Astrocyte of the cerebellum (primary cell): ENCODE measurements at regions not wholly inside any gene's neighbourhood (a gene's known extent, or its start where the extent isn't known, plus 50 kb on each side); places are given as distances from the start of the nearest gene placed in this dataset.

ENCODE experiments used
- DNase-seq: peaks from one replicate; pipeline ENCODE4 v3.0.0-alpha.2; 2011; ENCODE audit warnings: low read depth
- H3K4me3 ChIP-seq: 2 replicates; pipeline ENCODE4 v1.5.1; 2011; ENCODE audit warnings: mild to moderate bottlenecking, low read depth, low read length, moderate library complexity
- in situ Hi-C: cut with HindIII; loops from 2 replicates; pipeline ENCODE4 v1.10.0; 2017; ENCODE audit warnings: low sequenced_read_pairs
- TF ChIP-seq, protein P1 (sequence below): IDR thresholded peaks from 2 replicates; pipeline ENCODE4 v1.5.1; 2012; ENCODE audit warnings: low read length, low read depth, moderate library complexity, mild to moderate bottlenecking; ENCODE audit errors: missing control alignments

DNA sequence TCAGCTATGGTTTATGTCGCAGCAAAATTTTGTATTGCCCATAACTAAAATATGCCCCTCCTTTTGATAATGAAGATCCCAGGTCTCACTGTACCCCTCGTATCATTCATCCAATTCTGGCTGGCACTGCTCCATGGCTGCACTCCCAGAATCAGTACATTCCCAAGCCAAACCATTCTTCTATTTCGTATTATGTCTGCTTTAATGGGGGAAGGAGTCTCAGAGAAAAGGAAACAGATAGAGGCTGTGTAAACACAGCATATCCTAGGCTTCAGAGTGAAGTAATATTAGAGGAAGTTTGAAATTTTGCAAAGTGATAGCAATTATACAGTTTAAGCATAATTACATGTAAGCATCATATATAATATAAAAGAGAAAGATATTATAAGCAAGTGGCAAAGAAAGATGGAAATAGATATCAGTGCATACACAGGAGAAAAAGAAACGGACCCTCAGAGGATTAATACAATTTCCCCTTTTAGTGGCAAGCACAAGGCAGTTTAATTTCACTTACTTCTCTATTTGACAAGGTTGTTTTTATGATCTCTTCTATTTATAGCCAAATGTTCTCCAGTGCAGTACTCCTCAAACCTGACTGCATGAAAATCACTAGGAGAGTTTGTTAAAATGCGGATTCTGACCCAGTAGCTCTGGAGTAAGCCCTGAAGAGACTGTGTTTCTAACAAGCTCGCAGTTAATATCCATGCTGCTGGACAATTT is 56.5 kb upstream of the TENT5A start:
- in situ Hi-C loops, result no loop called here
- no peak for DNase-seq
- TF ChIP-seq, protein P1, sequence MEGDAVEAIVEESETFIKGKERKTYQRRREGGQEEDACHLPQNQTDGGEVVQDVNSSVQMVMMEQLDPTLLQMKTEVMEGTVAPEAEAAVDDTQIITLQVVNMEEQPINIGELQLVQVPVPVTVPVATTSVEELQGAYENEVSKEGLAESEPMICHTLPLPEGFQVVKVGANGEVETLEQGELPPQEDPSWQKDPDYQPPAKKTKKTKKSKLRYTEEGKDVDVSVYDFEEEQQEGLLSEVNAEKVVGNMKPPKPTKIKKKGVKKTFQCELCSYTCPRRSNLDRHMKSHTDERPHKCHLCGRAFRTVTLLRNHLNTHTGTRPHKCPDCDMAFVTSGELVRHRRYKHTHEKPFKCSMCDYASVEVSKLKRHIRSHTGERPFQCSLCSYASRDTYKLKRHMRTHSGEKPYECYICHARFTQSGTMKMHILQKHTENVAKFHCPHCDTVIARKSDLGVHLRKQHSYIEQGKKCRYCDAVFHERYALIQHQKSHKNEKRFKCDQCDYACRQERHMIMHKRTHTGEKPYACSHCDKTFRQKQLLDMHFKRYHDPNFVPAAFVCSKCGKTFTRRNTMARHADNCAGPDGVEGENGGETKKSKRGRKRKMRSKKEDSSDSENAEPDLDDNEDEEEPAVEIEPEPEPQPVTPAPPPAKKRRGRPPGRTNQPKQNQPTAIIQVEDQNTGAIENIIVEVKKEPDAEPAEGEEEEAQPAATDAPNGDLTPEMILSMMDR, result no peak
- no peak overlapping the region for H3K4me3 ChIP-seq

DNA sequence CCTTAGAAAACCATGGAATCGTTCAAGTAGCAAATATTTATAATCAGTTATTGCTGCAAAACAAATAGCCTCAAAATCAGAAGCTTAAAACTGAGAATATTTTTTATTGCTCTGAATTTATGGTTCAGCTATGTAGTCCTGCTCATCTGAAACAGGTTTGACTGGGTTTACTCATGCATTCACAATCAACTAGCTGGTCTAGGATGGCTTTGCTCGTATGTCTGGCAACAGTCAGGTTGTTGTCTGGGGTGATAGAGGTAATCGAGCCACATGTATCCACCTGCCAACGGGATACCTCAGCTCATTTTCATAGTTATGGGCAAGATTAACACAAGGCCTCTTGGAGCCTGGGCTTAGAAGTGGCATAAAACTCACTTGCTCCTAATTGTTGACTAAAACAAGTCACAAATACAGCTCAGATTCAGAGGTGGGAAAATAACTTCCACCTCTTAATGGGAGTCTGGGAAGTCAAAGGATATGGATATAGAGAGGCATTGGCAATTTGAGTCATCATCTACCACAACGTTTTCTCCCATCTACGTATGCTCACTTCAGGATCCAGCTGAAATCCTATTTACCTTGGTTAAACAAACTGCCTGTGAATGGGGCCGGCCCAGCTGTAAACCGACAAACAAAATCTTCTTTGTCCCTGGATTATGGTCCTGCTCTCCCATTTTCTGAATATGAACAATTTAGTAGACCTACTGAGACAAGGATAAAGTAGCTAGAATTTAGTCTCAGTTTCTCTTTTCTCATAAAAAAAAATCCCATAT is 54.5 kb upstream of the TENT5A start:
- no peak for DNase-seq
- H3K4me3 ChIP-seq, result no peak overlapping the region
- in situ Hi-C loops, result no loop called here
- TF ChIP-seq, protein P1, result no peak

DNA sequence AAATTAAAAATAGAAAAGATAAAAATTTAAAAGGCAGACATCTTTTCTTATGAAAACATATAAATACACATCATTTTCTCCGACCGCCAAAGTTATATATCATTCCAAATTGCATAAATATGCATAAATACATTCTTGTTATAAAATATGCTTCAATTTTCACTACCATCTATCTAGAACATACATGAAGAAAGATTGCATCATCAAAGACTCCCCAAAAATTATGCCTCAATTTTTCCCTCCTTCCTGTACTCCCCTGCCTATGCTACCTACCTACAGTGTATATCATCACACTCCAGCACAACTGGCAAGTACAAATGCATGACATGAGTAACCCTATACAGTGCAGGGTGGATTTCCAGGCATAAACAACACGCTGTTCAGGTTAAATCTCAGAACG is 49.9 kb upstream of the TENT5A start:
- TF ChIP-seq, protein P1, result no peak

More for the DNA sequence above, 49.9 kb upstream of the TENT5A start:
- H3K4me3 ChIP-seq, result no peak overlapping the region
- in situ Hi-C loops, result no loop called here
- no peak for DNase-seq
